Fibroblast of lung (primary cell): ENCODE measurements at regions not wholly inside any gene's neighbourhood (a gene's known extent, or its start where the extent isn't known, plus 50 kb on each side); places are given as distances from the start of the nearest gene placed in this dataset.

Experiments used
- EZH2 ChIP-seq: IDR thresholded peaks from 2 replicates; pipeline ENCODE4 v1.5.1; 2012; ENCODE audit warnings: low read length, control low read depth, mild to moderate bottlenecking; ENCODE audit errors: missing control alignments
- TF ChIP-seq, protein P1 (sequence below), 2 donors: IDR thresholded peaks in 1 of 2; conservative IDR thresholded peaks in 1 of 2; 1 replicate in 1 of 2; 2 replicates in 1 of 2; pipeline ENCODE4 v1.5.1; 2011 to 2012; ENCODE audit warnings: low read length in 2 of 2, control low read depth in 1 of 2, inconsistent platforms in 1 of 2, low read depth in 1 of 2, mild to moderate bottlenecking in 1 of 2

DNA sequence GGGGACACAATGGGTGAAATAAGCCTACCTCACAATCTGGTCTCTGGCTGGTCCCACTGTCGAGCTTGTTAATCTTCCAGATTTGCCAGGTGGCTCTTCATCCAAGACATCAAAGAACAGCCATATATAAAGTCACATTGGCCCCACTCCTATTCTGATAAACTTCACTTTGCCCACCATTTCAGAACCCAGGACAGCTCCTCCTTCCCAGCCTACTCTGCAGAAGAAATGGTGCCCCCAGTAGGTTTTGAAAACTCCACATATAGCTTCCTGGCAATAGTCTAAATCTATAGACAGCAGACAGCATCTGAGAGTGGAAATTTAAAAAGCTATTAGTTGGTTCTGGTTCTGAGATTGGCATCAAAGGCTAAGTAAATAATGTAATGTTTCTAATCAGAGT, 143.1 kb upstream of the PCSK2 start:
- TF ChIP-seq, protein P1, sequence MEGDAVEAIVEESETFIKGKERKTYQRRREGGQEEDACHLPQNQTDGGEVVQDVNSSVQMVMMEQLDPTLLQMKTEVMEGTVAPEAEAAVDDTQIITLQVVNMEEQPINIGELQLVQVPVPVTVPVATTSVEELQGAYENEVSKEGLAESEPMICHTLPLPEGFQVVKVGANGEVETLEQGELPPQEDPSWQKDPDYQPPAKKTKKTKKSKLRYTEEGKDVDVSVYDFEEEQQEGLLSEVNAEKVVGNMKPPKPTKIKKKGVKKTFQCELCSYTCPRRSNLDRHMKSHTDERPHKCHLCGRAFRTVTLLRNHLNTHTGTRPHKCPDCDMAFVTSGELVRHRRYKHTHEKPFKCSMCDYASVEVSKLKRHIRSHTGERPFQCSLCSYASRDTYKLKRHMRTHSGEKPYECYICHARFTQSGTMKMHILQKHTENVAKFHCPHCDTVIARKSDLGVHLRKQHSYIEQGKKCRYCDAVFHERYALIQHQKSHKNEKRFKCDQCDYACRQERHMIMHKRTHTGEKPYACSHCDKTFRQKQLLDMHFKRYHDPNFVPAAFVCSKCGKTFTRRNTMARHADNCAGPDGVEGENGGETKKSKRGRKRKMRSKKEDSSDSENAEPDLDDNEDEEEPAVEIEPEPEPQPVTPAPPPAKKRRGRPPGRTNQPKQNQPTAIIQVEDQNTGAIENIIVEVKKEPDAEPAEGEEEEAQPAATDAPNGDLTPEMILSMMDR (conservative IDR thresholded peaks at IDR 0.05 in 1 of 2, IDR thresholded peaks at IDR 0.05 in 1 of 2; ENCODE audit: low read depth in 1 of 2, low read length in 2 of 2) = no peak
- TF ChIP-seq EZH2 = no peak
